HG03521 (cell line): ENCODE measurements at regions not wholly inside any gene's neighbourhood (a gene's known extent, or its start where the extent isn't known, plus 50 kb on each side); places are given as distances from the start of the nearest gene placed in this dataset.
"Not testable (repeated sequence)": the region's sequence is repeated elsewhere in the genome, so short reads cannot be mapped to it uniquely, and the experiment has no call there.

ENCODE experiments used
- ATAC-seq: cut with Tn5 transposase; IDR thresholded peaks from one replicate; pipeline ENCODE4 v1.9.1; 2021; ENCODE audit warnings: mild to moderate bottlenecking, moderate library complexity; ENCODE audit not compliant: unreplicated experiment

- peak; percentile 99 for ATAC-seq
Observed at GRCh38 chr3:75434913-75435793, 229.0 kb upstream of the FRG2C start.

GRCh38 chr3:75435794-75436400, 228.2 kb upstream of the FRG2C start:
- not testable (repeated sequence) for ATAC-seq

GRCh38 chr3:75440986-75441385, 223.1 kb upstream of the FRG2C start:
- ATAC-seq = not testable (repeated sequence)

DNA sequence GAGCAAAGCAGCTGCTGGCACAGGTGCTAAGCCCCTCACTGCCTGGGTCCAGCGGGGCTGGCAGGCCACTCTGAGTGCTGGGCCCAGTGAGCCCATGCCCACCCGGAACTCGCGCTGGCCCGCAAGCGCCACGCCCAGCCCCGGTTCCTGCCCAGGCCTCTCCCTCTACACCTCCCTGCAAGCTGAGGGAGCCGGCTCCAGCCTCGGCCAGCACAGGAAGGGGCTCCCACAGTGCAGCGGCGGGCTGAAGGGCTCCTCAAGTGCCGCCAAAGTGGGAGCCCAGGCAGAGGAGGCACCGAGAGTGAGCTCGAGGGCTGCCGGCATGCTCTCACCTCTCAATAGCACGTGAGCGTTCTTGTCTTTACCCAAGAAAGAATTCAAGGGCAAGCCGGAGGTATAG, 219.5 kb upstream of the FRG2C start:
- ATAC-seq = not testable (repeated sequence)

DNA sequence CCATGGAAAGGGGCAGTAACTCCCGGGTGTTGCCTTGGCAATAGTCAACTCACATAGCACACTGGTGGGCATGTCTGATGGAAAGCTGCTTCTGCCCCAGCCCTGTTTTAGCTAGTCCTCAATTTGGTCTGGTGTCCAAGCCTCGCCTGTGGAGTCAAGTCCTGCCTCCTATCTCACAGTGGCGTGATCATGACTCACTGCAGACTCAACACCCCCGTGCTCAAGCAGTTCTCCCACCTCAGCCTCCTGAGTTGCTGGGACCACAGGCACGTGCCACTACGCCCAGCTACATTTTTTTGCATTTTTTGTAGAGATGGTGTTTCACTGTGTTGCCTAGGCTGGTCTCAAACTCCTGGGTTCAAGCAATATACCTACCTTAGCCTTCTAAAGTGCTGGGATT, 218.9 kb upstream of the FRG2C start:
- ATAC-seq = not testable (repeated sequence)

DNA sequence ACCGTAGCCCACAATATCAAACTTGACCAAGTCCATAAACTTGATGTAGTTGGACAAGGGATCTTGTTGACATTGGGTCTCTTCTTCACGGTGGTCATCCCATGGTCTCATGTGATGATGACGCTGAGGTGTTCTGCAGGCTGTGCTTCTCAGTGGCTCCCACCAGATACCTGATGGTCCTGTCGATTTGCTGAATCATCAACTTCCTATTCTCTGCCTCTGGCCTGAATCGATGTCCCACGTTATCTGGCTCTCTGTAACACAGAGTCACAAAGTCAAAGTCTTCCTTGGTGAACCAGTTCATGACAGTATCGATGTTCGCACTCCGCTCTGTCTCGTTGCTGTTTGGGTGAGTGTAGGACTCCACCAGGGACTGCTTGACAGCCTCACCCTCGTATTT, 217.2 kb upstream of the FRG2C start:
- not testable (repeated sequence) for ATAC-seq

DNA sequence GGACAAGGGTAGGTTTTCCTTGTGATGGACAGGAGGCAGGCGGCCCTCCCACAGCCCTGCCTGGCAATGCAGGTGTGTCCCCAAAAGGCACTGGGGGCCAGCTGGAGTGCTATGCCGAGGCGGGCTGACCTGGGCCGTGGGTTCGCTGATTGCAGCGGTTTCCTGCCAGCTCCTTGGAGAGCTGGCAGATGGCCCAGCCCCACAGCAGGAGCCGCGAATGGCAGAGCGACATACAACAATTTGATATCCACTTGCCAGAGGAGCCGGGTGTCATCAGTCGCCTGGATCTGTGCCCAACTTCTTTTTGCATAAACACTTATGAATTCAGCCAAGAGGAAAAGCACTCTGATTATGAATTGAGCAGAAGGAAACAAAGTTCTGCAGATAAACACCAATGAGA, 210.8 kb upstream of the FRG2C start:
- ATAC-seq = not testable (repeated sequence)

DNA sequence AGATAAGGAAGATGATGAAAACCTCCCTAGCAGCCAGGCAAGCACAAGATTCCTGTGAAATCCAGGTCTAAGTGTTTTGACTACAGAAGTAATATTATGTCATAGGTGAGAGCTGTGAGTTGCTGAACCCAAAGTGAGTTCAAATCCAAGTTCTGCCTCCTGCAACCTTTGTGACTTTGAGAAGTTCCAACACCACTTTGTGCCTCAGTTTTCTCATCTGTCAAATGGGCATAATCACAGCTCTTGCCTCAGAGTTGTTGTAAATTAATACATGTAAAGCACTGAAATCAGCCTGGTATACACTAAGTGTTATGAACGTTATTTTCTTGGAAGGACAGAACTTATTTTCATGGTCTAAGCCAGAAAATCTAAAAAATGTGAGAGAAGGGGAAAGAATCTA, 210.3 kb upstream of the FRG2C start:
- ATAC-seq = not testable (repeated sequence)

DNA sequence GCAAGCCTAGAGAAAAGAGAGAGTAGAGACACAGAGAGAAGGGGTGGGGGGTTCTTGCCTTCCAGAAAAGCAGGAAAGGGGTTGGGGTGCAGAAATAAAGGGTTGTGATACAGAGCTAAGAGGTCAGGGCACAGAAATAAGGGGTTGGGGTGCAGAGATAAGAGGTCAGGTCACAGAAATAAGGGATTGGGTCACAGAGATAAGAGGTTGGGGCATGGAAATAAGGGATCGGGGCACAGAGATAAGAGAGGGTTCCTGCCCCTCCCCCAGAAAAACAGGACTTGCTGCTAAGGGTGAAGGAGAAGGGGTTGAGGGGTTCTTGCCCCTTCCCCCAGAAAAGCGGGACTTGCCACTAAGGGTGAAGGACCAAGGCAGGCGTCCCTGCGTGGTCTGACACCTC, 189.6 kb upstream of the FRG2C start:
- not testable (repeated sequence) for ATAC-seq

- ATAC-seq = not testable (repeated sequence)
Observed at GRCh38 chr3:75496600-75496999, 167.5 kb upstream of the FRG2C start.

GRCh38 chr3:75500357-75500756, 163.8 kb upstream of the FRG2C start:
- not testable (repeated sequence) for ATAC-seq

DNA sequence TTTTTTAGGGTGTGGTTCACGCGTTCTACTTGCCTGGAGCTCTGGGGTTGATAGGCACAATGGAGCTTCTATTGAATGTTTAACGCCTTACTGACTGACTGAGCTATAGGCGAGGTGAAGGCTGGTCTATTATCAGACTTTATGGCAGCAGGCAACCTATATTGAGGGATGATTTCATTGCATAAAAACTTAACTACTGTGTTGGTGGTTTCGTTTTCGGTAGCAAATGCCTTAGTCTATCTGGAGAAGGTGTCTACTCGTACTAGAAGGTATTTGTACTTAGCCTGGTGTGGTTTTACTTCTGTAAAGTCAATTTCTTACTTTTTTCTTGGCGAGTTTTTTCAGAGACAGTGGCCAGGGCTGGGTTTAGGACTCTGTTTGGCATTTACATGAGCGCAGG, 162.0 kb upstream of the FRG2C start:
- ATAC-seq = not testable (repeated sequence)

DNA sequence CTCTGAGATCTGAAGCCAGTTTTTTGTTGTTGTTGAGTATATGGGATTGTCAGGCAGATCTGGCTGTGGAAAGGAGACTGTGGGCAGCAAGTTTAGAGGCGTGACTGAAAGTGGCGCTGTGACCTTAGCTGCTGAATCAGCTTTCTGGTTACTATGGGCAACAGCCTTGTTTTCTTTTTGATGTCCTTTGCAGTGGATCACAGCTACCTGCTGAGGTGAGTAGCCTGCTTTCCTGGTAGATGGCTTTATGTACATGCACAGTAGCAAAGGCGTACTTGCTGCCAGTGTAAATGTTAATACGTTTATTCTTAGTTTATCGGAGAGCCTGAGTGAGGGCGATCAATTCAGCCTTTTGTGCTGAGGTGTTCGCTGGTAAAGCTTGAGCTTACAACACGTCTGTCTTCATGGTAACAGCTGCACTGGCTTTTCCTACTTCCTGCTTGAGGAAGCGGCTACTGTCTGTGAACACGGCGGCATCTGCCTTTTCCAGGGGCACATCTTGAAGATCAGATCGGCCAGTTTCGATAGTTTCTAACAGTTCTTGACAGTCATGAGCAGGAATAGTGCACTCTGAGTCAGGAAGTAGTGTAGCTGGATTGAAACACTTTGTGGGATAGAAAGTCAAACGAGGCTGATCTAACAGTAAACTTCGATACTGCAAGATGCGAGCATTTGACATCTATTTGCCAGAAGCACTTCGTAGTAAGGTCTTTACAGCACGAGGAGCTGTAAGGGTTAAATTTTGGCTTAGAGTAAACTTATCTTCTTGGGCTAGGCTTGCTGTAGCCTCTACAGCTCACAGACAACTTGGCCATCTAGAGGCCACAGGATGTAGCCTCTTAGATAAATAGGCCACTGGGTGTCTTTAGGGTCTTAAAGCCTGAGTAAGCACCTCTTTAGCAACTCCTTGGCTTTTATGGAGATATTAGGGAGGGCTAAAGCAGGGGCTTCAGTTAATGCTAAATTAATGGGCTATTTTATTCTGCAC, 161.1 kb upstream of the FRG2C start:
- not testable (repeated sequence) for ATAC-seq

DNA sequence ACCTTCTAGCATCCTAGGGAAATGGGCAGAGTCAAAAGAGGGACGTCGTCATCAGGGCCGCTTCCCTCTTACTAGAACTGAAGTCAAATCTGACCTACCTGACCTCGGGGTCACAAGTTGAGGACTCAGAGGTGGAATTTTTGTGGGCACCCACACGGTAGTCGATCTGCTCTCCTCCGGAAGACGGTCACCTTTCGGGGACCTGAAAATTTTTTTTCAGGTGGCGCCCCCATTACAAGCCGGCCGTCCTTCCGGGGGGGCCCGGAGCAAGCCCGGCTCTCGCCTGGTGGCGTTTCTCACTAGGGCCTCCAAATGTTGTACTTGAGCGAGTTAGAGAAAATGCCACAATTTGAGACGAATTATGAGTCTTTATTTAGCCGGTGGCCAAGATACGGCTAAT, 157.5 kb upstream of the FRG2C start:
- no peak for ATAC-seq

DNA sequence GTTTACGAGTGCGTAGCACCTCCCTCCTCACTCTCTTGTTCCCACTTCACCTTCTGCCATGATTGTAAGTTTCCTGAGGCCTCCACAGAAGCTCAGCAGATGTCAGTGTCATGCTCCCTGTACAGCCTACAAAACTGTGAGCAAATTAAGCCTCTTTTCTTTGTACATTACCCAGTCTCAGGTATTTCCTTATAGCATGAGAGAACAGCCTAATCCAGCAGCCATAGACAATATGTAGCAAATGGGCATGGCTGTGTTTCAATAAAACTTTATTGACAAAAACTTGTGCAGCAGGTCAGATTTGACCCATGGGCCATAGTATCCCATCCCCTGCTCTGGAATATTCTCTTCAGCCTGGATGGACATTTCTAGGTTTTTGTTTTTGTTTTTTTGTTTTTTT, 156.2 kb upstream of the FRG2C start:
- ATAC-seq = not testable (repeated sequence)

DNA sequence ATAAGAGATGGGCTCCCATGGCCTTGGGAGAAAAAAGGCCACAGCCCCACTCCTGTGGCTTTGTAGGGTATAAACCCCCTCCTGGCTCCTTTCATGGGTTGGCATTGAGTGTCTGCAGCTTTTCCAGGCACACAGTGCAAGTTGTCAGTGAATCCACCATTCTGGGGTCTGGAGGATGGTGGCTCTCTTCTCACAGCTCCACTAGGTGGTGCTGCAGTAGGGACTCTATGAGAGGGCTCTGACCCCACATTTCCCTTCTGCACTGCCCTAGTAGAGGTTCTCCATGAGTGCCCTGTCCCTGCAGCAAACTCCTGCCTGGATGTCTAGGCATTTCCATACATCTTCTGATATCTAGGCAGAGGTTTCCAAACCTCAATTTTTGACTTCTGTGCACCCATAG, 136.5 kb upstream of the FRG2C start:
- not testable (repeated sequence) for ATAC-seq

DNA sequence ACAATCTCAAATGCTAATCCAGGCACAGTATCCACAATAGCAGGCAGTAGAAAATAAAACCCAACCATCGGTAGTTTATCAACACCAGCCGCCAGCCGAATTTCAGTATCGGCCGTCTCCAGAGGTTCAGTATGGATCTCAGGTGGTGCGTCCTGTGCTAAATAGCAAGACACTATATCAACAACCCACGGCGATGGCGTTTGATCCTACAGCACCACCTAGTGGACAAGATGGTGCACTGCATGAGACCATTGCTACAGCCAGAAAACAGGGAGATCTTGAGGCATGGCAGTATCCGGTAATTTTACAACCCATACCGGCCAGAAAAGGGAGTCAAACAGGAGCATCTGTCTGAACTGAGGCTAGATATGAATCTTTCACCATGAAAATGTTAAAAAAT, 112.0 kb upstream of the FRG2C start:
- not testable (repeated sequence) for ATAC-seq

GRCh38 chr3:75564427-75564826, 99.7 kb upstream of the FRG2C start:
- ATAC-seq = not testable (repeated sequence)

- ATAC-seq = not testable (repeated sequence)
Observed at GRCh38 chr3:75572303-75572702, 91.8 kb upstream of the FRG2C start.

GRCh38 chr3:75579091-75579490, 85.0 kb upstream of the FRG2C start:
- not testable (repeated sequence) for ATAC-seq

DNA sequence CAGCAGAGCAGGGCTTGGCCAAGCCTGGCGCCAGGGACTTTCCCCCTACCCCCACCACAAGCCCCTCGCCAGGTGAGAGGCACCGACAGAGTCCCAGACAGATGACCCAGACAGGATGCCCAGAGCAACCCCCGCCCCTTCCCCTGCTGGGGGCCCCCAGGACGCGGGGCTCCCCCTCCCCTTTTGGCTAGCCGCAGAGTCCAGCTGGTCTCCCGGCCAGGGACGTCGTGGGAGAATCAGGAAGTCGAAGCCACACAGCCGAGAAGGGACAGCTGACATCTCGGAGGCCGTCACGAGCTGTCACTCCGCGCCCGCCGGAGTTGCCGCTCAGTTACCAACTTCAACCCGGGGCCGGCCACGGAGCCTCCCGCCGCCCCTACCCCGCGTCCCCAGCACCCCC, 84.6 kb upstream of the FRG2C start:
- ATAC-seq = not testable (repeated sequence)
